ENCODE measurements at regions not wholly inside any gene's neighbourhood (a gene's known extent, or its start where the extent isn't known, plus 50 kb on each side); places are given as distances from the start of the nearest gene placed in this dataset.

DNA sequence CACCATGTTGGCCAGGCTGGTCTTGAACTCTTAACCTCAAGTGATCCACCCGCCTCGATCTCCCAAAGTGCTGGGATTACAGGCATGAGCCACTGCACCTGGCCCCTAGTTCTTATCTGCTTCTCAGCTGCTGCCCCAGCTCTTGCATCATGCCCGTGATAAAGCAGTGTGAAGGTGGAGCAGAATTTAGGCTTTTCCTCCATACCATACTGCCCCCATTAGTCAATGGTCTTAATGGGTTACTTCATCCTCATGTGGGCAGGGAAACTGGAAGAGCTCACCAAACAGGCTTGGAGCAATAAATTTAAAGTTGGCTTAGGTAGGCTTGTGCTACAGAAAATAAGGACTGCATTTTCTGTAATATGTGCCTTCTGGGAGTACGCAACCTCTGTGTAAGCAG lies 636.9 kb upstream of the BOD1L1 start:
- no peak for DNase-seq

DNA sequence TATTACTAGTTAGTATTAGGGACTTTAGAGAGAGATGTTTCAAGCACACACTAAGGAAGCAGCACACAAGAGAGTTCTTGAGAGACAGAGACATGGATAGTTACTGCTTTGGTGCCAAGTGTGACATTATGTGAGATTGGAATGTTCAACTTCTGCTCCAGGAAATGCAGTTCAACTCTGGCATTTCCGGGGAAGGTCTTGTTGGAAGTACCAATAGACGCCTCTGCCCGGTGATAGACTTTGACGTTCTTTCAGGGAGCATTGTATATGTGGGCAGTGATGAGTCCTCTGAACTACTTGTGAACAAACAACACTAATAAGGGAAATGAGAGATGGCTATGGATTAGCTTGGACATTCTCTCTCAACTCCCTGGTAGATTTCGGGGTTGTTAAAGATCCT lies 638.1 kb upstream of the BOD1L1 start:
- DNase-seq = no peak

DNA sequence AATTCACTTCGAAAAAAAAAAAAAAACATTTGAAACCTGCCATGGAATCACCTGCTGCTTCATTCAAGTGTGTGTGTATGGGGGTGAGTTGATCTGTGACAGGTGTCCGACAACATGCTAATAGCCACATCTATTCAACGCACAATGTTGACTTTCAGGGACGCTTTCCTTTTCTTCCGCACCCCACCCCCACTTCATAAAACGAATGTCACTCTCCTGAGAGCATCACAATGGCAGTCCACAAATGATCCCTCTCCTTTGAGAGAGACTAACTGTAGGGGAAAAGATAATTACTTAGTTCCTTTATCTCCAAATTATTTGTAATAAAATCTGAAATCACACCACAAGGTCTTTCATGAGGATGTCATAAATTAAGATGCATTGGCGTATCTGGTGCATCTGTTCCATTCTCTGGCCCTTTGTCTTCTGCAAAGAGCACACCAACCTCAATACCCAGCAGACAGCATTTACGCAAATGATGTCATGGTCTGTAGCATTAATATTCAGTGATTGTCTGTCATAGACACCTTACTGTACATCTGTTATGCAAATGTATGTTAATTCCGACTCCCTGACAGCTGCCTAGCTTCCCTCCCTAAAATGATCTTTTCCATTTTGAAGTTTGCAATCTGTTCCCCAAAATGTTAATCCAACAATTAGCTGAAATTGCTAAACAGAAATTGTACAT lies 640.0 kb upstream of the BOD1L1 start:
- DNase-seq = no peak

DNA sequence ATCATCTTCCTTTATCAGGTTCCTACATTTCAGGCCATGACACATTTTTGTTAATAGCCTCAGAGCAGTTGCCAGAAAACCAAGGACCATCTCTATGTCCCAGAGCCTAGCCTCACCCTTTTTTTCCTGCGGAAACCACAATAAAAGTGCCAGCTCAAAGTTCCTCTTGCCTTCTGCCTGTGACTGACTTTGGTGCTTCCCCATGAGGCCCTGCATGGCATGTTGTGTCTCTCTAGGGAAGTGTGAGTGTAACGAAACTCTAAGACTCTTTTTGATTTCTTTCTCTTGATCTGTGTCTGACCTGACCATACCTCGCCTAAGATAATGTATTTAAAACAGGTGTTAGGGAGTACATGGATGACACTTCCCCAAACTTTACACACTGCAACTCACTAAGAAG lies 642.3 kb upstream of the BOD1L1 start:
- DNase-seq = no peak

DNA sequence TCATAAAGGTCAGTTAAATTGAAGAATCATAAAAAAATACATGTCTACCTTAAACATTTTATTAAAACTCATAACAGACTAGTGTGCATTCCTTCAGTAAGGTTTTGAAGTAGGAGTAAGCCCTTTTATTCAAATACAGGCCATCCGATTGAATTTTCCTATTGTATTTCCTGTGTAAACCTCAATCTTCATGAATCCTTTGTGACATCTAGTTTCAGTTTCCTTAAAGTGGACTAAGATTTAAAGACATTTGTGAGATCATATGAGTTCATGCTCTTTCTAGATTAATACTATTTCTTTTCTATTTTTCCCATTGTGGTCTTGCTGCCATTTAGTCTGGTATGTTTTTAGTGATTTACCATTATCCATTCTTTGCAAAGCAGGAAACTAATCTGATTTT lies 644.7 kb upstream of the BOD1L1 start:
- no peak for DNase-seq

DNA sequence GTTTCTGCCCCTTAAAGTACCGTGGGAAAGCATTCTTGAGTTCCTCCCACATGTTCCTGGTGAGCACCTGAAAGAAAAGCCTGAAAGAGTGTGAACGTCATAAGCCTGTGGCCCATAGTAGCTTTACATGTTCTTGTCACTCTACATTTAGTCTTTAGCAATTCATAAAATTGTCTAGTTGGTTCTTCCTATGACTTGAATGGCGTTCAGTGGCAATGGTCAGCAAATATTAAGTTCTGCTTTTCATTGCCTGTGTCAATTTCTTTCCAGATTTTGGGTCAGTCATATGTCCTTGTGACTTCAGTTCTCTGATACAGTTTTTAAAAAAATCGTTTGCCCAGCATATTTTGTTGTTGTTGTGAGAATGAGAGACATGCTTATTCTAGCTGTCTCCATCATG lies 650.0 kb upstream of the BOD1L1 start:
- no peak for DNase-seq

DNA sequence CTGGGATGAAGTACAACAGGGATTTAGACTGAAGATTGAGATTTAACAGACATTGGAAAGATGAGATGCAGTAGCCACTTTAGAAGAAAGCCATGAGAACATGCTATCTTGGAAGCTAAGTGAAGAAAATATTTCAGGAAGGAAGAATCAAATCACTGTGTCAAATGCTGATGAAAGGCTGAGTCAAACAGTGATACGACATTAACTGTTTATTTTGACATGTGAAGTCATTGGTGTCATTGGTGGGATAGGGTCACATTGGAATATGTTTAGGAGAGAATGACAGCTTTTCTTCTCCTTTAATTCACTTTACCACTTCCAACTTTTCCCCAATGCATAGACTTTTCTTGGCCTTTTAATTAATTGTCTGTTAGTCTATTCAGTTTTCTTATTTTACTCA lies 653.0 kb upstream of the BOD1L1 start:
- DNase-seq = no peak

DNA sequence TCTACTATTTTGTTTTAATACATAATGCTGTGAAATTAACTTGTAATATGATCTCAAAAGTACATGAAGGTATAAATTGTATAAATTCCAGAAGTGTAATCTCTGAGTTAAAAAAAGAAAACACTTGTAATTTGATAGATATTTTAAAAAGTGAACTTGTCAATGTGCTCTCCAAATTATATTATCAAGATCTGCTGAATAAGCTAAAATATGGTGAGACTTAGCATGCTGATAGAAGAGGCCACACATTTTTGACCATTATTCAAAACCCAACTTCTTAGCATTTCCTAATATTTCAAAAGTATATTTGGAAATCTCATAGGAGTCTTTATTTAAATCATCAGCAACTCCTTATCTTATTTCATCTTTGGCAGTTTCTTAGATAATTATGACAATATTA lies 657.1 kb upstream of the BOD1L1 start:
- DNase-seq = no peak

DNA sequence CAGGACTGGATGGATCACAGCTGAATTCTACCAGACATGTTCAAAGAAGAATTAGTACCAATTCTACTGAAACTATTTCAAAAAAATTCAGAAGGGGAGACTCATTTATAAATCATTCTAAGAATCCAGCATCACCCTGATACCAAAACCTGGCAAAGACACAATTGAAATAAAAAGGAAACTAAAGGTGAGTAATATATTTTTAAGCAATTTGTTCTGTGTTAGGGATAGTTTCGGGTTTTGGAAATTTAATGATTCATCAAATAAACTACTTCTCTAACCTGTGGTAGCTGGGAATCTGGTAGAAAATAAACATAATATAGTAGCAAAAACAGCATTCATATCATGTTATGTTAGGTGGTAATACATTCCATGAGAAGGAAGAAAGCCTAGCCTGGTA lies 662.2 kb upstream of the BOD1L1 start:
- no peak for DNase-seq

DNA sequence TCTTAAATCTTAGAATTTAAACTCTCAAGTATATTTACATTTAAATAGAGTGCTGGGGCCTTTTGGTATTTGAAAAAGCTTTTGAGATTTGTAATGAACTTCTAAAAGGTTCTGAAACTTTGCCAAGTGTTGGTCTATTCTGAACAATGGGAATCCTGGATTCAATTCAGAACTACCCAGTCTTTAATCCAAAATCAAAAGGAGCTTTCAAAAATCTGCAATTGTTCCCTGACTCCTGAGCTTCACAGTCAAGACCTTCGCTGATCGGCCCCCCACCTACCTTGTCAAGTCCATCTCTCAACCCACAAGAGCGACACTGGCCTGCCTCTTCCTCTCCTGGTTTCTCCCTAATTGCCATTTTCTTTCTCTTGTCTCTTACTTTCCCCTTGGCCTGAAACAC lies 666.1 kb upstream of the BOD1L1 start:
- DNase-seq = no peak

DNA sequence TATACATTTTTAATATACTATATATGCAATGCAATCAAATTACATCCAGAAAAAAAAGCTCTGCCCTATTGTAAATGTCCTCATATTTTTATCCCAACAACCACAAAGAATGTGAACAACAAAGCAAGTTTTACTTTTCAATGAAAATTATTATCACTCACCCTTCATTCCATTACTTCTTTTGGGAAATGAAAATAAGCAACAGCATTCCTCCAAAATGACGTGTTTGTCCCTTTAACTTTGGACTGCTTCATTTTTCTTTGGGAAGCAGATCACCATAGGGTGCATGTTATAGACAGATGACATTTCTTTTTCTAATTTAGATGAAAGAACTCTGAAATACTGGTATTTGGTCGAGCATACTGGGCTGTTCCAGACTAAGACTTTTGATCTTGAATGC lies 667.1 kb upstream of the BOD1L1 start:
- DNase-seq = no peak

DNA sequence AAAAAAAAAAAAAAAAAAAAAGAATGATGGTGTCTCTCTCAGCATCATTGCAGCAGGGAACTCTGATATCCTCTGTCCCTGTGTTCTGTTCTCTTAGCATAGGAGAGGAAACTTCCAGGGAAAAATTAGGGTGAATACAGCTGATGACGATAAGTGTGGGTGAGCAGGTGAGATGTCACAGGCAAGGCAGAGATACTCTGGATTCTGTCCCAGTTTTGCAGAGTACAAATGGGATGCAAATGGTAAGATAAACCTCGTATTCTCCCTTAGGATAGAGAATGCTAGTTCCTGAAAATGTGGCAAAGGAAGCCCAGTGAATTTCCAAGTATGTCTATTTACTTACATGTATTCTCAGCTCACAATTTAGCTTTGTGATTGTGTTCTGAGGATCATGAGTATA lies 671.6 kb upstream of the BOD1L1 start:
- DNase-seq = no peak

DNA sequence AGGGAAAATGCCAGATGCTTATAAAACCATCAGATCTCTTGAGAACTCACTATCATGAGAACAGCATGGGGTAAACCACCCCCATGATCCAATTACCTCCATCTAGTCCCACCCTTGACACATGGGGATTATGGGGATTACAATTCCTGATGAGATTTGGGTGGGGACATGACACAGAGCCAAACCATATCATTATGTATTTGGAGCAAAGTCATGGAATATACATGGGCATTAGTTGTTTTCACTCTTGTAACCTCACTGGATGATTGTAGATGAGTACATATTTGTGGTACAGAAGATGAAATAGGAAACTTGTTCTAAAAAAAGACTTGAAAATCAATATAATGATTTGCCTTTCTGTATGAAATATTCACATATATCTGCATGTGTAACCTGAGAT lies 674.5 kb upstream of the BOD1L1 start:
- DNase-seq = no peak

DNA sequence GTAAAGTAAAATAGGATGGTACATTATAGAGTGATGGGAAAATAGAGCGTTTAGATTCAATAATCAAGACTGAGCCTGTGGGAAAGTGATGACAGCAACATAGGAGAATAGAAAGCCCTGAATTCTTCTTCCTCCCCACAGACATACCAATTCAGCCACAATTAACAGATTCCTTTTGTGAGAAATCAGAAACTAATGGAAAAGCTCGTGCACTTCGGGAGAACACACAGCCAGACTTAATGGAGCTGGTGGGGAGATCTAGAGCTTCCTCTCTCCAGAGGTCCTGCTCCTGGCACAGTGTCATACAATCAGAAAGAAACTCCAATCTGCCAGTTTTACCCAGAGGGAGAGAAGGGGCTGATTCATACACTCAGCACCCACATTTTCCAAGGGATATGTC lies 676.3 kb upstream of the BOD1L1 start:
- DNase-seq = no peak

DNA sequence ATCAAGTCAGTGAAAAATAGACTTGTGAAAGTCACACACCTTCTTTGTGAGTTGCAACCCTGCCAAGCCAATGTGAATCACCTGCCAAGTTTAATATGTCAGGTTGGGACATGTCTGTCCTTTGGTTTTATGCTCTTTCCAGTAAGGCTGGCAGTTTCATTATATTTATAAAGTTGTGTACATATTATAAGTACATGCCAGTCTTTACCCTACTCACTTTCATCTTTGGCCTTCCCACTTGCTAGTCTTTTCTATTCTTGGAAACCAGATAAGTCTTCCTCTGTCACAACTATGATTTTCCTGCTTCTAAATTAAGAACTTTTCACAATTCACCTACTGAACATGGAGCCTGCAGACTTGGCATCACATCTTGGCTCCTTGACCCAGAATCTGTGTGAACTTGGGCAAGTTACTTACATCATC lies 680.7 kb upstream of the BOD1L1 start:
- DNase-seq = peak; percentile 26

DNA sequence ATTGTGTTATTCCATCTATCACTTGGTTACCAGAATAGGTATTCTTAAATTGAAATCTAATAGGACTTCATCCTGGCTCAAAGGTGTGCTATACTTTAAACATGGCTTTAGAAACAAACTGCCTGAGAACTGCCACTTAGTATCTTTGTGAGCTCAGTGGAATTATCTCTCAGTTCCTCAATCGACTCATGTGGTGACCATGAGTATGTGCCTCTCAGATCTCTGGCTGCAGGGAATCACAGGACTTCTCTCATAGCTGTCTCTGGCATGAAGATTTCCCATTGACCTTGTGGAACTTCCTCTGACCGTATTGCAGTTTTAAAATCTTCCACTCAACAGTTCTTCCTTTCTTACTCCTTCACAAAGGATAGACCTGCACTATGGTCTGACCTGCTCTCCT lies 681.9 kb upstream of the BOD1L1 start:
- no peak for DNase-seq

DNA sequence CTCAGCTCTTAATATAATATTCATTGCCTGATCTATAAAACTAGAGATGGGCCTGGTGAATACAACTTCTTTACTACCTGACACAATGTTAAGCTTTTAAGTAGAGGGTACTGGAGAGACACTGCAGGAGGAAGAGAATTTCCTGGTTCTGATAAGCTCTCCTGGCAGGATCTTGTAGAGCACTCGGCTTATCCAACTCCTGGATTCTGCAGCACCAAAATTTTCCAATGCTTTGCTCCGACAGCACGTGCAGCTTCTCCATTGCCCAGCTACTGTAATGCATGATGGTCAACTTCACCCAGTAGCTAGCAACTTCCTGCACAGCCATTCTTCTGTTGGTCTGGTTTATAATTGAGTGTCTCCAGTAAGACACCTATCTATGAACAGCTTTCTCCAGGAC lies 686.2 kb upstream of the BOD1L1 start:
- DNase-seq = no peak

DNA sequence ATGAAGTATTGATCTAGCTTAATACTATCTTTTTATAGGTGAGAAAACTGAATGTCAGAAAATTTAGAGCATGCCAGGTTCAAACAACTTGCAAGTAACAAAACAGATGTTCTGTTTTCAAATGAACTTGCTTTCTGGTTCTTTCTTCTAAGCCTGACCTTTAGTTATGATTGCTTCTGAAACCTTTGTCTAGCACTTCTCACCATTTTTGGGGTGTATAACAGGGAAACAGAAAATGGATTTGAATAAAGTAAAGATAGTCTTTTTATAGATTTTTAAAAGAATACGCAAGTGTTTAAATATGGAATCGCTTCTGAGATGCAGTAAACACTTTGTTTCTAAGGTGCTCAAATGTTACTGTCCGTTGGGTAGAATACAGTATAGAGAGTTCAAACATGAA lies 687.2 kb upstream of the CPEB2 start:
- DNase-seq = no peak

DNA sequence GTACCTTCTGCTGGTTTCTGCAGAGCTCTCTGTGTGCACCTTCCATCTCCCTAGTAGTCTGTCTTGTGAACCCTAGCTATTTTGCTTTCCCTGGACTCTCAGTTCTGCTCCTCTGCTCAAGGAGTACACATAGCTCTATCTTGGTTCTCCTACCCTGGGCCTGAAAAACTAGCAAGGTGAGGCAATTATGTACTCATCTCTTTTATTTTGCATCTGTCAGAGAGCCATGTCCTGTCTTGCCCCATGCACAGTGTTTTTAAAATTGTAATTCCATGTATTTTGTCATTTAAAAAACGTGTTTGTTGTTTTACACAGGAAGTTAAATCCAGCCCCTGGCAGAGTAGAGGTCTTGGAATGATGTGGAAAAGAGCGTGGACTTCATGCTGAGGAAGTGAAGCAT lies 684.9 kb upstream of the CPEB2 start:
- DNase-seq = no peak

DNA sequence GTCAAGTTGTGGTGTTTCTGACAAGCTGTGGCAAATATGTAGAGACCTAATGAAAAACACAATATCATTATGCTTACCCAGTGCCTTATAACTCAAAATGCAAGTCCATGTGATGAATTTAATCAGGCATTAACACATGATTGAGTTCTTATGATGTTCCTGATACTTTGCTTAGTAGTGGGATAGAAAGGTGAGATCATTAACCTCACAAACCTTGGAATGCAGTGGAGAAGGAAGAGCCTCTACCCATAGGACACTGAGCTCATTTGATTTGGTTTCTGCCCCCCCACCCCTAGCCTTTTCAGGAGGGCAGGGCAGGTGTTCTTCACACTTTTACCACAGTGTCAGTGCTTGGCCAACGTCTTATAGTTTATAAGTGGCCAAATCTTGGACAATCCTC lies 683.6 kb upstream of the CPEB2 start:
- no peak for DNase-seq

DNA sequence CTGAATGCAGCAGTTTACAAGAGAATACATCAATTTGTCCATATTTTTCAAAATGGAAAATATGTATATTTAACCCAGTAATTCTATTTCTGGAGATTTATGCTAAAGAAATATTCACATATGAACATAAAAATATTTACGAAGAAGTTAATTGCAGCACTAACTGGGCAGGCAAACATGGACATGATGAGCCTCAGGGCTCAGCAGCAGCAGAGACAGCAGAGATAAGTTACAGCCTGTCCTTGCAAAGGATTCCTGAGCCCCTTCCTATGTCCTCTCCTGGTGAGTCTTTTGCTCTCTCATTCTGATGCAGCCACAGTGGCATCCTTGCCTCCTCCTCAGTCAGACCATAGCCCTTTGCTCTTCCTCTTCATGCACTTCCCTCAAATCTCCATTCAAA lies 680.6 kb upstream of the CPEB2 start:
- DNase-seq = no peak

DNA sequence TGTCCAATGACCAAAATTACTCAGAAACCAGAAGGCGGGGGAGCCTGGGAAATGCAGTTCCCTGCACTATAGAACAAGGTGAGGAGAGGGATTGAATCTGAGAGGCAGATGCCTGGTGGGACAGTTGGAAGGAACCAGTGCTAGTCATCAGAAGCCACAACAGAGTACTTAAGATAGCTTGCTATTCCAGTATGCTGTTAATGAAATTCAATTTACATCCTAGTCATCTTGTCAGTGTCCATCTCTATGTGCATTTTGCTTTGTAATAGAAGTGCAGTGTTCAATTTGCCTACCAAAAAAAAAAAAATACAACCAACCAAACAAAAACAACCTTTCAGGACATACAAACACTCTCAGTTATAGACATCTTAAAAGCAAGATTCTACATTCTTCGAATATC lies 679.1 kb upstream of the CPEB2 start:
- no peak for DNase-seq

DNA sequence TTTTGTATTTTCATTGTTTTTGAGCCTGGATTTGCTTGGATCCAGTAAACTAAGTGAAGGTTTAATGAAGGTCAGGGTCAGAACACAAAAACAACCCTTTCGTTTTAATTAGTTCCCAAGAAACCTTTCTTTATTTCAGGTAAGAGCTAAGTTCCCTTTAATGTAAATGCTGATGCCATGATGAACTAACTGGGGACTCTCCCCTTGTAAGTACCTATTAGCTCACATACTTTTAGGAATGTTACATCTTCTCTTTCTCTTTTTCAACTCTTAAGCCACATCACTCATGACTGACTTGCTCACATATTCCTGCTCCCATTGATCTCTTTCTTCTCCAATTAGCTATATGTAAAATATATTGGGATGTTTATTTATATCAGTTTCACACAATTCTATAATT lies 673.1 kb upstream of the CPEB2 start:
- DNase-seq = no peak

DNA sequence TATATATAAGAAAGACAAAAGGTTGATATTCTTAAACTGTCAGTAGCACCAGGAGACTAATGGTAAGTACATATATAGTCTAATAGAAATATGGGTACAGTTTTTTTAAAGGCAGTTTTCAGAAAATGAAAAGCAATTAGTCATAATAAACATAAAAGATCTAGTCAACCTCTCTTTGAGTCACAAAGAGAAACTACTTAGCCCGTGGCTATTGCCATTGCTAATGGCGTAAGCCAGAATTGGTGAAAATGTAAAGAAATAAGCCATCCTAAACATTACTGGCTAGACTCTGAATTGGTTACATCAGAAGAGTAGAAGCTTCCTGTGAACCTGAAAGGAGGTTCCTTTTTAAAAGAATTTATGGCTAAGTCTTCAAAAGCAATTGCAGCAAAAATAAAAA lies 668.7 kb upstream of the CPEB2 start:
- DNase-seq = no peak

DNA sequence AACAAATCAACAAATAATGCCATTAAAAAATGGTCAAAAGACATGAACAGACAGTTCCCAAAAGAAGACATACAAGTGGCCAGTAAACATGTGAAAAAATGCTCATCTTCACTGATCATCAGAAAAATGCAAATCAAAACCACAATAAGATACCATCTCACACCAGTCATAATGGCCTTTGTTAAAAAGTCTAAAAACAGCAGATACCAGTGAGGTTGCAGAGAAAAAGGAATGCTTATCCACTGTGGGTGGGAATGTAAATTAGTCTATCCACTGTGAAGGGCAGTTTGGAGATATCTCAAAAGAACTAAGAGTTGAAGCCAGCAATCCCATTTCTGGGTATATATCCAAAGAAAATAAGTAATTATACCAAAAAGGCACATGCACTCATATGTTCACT lies 668.1 kb upstream of the CPEB2 start:
- no peak for DNase-seq

DNA sequence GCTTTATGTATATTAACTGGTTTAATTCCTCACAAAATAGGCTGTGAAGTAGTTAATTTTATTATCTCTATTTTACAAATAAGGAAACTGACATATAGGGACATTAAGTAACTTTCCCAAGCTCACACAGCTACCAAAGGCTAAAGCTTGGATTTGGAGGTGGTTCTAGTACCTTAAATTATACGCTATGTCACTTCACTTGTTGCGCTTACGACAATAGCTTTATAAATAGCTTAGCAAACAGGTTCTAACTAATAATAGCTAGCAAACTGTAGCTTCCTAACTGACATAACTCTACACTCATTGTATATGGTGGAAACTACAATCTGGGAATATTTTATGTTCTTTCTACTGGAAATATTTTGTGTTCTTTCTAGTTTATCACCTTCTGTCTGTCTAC lies 666.4 kb upstream of the CPEB2 start:
- no peak for DNase-seq

Measured in NCI-H446 treated with DMSO at 0.1 percent for 48 hours (cell line).